Neutrophil (primary cell): ENCODE measurements at regions not wholly inside any gene's neighbourhood (a gene's known extent, or its start where the extent isn't known, plus 50 kb on each side); places are given as distances from the start of the nearest gene placed in this dataset.

Experiments
- H3K27ac ChIP-seq: fragments of 200-600 bp; sonication (generic); 2 replicates; pipeline ENCODE4 v1.5.1; 2016; ENCODE audit warnings: mild to moderate bottlenecking, moderate library complexity
- H3K27me3 ChIP-seq: fragments of 200-600 bp; sonication (generic); 2 replicates; pipeline ENCODE4 v1.6.0; 2016; ENCODE audit warnings: mild to moderate bottlenecking
- H3K36me3 ChIP-seq: fragments of 200-600 bp; sonication (generic); 2 replicates; pipeline ENCODE4 v1.5.1; 2017
- H3K4me1 ChIP-seq, 2 experiments: fragments of 200-600 bp in 1 of 2; sonication (generic) in 1 of 2; 1 replicate in 1 of 2; 2 replicates in 1 of 2; pipeline versions ENCODE4 v1.5.1 to v1.6.1; 2013 to 2016; ENCODE audit warnings: low read depth in 1 of 2, low read length in 1 of 2, mild to moderate bottlenecking in 1 of 2, moderate library complexity in 1 of 2; ENCODE audit not compliant: control insufficient read depth in 1 of 2, insufficient read depth in 1 of 2
- H3K4me3 ChIP-seq, 2 experiments: fragments of 200-600 bp in 1 of 2; sonication (generic) in 1 of 2; 1 replicate in 1 of 2; 2 replicates in 1 of 2; pipeline ENCODE4 v1.5.1; 2013 to 2016; ENCODE audit warnings: low read depth in 1 of 2, low read length in 1 of 2, mild to moderate bottlenecking in 1 of 2, moderate library complexity in 1 of 2
- H3K9me3 ChIP-seq: fragments of 200-600 bp; sonication (generic); 2 replicates; pipeline ENCODE4 v1.5.1; 2016
- TF ChIP-seq, protein P1 (sequence below): fragments of 200-600 bp; sonication (generic); IDR thresholded peaks from 2 replicates; pipeline ENCODE4 v1.5.1; 2016; ENCODE audit warnings: antibody characterized with exemption

DNA sequence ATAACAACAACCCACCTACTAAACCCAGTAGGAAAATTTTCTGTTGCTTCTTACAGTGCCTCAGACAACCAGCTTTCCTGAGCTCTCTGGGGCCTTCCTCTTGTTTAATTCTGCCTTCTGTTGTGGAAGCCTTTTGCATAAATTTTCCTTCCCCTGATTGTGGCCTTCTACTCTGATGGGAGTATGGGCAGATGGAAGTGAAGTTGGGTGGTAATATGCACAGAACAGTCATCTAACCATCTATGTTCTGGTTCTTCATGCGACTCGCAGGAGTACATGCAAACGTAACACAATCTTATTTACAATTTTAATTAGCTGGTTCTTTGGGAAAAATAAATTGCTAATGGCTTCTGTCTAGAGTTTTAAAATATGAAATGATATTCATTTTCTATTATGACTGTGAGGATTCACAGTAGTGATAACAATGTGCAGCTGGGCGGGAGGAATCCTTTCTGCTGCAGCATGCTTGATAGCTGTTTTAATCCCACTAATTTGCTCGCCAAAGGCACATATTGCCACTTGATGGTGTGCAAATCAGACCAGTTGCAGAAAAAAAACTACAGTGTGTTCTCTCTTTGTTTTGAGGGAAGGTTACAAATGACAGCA is 311.5 kb upstream of the ROPN1 start:
- H3K36me3 ChIP-seq = no peaks in the 10 kb centered on the region
- H3K9me3 ChIP-seq = no peaks in the 10 kb centered on the region
- peaks cover 4% of the 10 kb centered on the region for H3K27me3 ChIP-seq
- TF ChIP-seq, protein P1, sequence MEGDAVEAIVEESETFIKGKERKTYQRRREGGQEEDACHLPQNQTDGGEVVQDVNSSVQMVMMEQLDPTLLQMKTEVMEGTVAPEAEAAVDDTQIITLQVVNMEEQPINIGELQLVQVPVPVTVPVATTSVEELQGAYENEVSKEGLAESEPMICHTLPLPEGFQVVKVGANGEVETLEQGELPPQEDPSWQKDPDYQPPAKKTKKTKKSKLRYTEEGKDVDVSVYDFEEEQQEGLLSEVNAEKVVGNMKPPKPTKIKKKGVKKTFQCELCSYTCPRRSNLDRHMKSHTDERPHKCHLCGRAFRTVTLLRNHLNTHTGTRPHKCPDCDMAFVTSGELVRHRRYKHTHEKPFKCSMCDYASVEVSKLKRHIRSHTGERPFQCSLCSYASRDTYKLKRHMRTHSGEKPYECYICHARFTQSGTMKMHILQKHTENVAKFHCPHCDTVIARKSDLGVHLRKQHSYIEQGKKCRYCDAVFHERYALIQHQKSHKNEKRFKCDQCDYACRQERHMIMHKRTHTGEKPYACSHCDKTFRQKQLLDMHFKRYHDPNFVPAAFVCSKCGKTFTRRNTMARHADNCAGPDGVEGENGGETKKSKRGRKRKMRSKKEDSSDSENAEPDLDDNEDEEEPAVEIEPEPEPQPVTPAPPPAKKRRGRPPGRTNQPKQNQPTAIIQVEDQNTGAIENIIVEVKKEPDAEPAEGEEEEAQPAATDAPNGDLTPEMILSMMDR = no peak
- no peak overlapping the region for H3K4me3 ChIP-seq
- H3K4me1 ChIP-seq = no peaks in the 10 kb centered on the region
- no peak overlapping the region for H3K27ac ChIP-seq

DNA sequence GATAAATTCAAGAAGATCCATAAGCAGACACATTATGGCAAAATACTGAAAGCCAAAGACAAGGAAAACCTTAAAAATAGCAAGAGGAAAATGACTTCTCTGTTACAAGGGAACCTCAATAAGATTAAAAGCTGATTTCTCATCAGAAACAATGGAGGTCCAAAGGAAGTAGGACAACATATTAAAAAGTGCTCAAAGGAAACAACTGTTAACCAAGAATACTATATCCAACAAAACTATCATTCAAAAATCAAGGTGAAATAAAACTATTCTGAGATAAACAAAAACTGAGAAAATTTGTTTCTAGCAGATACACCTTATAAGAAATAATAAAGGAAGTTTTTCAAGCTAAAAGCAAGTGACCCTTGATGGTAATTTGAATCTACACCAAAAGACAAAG is 314.7 kb upstream of the ROPN1 start:
- Histone ChIP-seq H3K4me1 (no peaks in the 10 kb centered on the region), H3K36me3 (no peaks in the 10 kb centered on the region), H3K4me3 (no peak overlapping the region), H3K27ac (no peak overlapping the region), H3K27me3 (no peaks in the 10 kb centered on the region), H3K9me3 (no peaks in the 10 kb centered on the region)
- TF ChIP-seq, protein P1 = no peak

DNA sequence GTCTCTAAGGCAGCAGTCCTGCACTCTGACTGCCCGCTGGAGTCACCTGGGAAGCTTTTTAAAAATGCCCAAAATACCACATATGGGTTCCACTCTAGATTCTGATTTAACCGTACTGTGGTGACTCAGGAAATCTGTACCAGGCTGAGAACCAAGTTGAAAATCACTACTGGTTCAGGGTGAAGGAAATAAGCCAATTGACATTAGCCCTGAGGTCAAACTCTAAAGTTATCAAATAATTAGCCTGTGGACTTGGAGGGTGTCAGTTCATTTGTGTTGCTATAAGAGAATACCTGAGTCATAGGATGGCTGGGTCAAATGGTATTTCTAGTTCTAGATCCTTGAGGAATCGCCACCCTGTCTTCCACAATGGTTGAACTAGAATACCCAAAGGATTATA is 321.7 kb upstream of the ROPN1 start:
- H3K4me3 ChIP-seq = no peak overlapping the region
- peaks cover 8 to 12% of the 10 kb centered on the region in 2 experiments for H3K4me1 ChIP-seq
- H3K9me3 ChIP-seq = no peaks in the 10 kb centered on the region
- no peaks in the 10 kb centered on the region for H3K27me3 ChIP-seq
- TF ChIP-seq, protein P1 = no peak
- no peak overlapping the region for H3K27ac ChIP-seq
- H3K36me3 ChIP-seq = no peaks in the 10 kb centered on the region

DNA sequence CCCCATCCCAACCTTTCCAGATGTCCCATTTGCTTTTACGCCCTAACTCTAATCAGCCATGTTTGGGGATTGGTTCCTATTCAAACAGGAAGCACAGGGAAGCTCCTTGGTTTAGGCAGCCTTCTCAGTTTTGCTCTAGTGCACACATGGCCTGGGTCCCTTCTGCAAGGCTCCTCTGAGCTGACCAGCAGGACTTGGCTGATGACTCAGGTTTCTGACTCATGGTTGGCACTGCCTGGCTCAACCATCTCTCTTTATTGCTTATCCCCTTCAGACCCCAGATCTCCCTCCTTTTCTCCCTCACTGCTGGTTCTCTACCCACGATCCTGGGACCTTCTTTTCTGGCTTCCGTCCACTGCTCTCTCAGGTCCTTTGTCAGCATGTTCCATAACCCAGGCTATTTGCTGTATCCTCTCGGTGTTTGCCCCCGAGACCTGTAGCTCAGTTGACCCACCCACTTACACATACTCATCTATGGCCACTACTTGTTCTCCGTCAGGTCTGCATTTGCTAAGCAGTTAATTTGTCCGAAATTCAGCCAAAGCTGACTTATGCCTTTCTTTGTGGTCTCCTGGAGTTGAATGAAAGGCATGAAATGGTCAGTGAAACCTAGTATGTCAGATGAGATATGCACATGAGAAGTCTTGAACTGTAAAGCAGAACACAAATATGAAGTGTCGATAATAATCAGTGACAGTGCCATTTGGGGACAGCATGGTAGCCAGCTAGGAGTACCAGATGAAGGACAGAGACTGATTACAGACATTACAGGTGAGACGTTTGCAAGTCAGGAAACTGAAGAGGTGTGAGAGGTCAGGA is 323.5 kb upstream of the ROPN1 start:
- H3K36me3 ChIP-seq = no peaks in the 10 kb centered on the region
- no peak overlapping the region for H3K27ac ChIP-seq
- H3K27me3 ChIP-seq = no peaks in the 10 kb centered on the region
- H3K4me3 ChIP-seq = no peak overlapping the region
- H3K9me3 ChIP-seq = no peaks in the 10 kb centered on the region
- H3K4me1 ChIP-seq = peaks cover 8 to 12% of the 10 kb centered on the region in 2 experiments
- TF ChIP-seq, protein P1 = no peak

DNA sequence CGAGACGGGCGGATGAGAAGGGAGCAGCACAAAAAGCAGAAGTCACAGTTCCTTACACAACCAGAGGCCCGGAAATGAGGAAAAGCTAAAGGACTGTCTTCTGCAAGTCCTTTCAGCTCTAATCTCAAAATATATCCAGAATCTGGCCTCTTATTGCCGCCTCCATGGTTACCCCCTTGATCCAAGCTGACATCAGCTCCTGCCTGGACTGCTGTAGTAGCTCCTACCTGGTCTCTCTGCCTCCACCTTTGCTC is 324.0 kb upstream of the ROPN1 start:
- TF ChIP-seq, protein P1 = no peak
- H3K4me1 ChIP-seq = peaks cover 8 to 12% of the 10 kb centered on the region in 2 experiments
- no peak overlapping the region for H3K4me3 ChIP-seq
- no peak overlapping the region for H3K27ac ChIP-seq
- no peaks in the 10 kb centered on the region for H3K9me3 ChIP-seq
- H3K36me3 ChIP-seq = no peaks in the 10 kb centered on the region
- no peaks in the 10 kb centered on the region for H3K27me3 ChIP-seq
